ENCODE measurements at regions not wholly inside any gene's neighbourhood (a gene's known extent, or its start where the extent isn't known, plus 50 kb on each side); places are given as distances from the start of the nearest gene placed in this dataset.

DNA sequence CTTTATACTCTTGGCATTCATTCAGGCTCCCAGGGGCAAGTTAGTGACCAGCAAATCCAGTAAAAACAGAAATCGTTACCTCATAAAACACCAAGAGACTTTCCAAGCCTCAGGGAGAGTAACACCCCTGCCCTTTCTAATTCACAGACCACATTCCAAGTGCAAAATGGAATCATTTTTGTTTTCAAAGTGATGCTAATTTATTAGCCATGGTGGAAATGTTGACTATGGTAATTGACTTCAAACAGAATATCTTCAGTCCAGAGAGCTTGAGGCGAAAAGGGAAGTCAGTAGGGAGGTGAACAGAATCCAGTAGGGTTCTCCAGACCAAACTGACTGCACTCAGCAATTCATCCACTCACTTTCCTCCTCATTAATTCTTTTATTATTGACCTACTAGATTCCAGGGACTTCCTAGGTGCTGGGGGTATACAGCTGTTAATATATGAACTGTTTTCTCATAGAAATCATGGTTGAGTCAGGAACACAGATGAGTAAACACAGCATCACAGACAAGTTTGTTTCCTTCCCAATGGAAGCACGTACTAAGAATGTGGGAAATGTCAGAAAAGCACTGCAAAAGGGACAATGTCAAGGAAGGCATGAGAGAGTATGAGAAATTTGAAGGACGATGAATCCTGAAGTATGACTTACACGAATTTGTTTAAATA, 388.5 kb upstream of the C1orf87 start:
- Histone ChIP-seq H3K4me3 (replicated peaks; ENCODE audit: insufficient read depth, low read length) (no peak overlapping the region), H3K27me3 (ENCODE audit: insufficient read depth, poor library complexity, severe bottlenecking) (no peaks in the 10 kb centered on the region), H3K27ac (replicated peaks) (no peak overlapping the region)
- no peak for DNase-seq (ENCODE audit: low read depth in 1 of 2, low spot score in 1 of 2)
- TF ChIP-seq, protein P1, sequence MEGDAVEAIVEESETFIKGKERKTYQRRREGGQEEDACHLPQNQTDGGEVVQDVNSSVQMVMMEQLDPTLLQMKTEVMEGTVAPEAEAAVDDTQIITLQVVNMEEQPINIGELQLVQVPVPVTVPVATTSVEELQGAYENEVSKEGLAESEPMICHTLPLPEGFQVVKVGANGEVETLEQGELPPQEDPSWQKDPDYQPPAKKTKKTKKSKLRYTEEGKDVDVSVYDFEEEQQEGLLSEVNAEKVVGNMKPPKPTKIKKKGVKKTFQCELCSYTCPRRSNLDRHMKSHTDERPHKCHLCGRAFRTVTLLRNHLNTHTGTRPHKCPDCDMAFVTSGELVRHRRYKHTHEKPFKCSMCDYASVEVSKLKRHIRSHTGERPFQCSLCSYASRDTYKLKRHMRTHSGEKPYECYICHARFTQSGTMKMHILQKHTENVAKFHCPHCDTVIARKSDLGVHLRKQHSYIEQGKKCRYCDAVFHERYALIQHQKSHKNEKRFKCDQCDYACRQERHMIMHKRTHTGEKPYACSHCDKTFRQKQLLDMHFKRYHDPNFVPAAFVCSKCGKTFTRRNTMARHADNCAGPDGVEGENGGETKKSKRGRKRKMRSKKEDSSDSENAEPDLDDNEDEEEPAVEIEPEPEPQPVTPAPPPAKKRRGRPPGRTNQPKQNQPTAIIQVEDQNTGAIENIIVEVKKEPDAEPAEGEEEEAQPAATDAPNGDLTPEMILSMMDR (IDR thresholded peaks at IDR 0.05; ENCODE audit: insufficient read depth, low read length): no peak
- TF ChIP-seq GABPA (IDR thresholded peaks at IDR 0.05; ENCODE audit: low read depth) (no peak), SPI1 (IDR thresholded peaks at IDR 0.05; ENCODE audit: borderline replicate concordance, low read depth) (no peak), POLR2AphosphoS5 (IDR thresholded peaks at IDR 0.05; ENCODE audit: low read depth) (no peak)
- TF ChIP-seq, protein P2, sequence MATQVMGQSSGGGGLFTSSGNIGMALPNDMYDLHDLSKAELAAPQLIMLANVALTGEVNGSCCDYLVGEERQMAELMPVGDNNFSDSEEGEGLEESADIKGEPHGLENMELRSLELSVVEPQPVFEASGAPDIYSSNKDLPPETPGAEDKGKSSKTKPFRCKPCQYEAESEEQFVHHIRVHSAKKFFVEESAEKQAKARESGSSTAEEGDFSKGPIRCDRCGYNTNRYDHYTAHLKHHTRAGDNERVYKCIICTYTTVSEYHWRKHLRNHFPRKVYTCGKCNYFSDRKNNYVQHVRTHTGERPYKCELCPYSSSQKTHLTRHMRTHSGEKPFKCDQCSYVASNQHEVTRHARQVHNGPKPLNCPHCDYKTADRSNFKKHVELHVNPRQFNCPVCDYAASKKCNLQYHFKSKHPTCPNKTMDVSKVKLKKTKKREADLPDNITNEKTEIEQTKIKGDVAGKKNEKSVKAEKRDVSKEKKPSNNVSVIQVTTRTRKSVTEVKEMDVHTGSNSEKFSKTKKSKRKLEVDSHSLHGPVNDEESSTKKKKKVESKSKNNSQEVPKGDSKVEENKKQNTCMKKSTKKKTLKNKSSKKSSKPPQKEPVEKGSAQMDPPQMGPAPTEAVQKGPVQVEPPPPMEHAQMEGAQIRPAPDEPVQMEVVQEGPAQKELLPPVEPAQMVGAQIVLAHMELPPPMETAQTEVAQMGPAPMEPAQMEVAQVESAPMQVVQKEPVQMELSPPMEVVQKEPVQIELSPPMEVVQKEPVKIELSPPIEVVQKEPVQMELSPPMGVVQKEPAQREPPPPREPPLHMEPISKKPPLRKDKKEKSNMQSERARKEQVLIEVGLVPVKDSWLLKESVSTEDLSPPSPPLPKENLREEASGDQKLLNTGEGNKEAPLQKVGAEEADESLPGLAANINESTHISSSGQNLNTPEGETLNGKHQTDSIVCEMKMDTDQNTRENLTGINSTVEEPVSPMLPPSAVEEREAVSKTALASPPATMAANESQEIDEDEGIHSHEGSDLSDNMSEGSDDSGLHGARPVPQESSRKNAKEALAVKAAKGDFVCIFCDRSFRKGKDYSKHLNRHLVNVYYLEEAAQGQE (IDR thresholded peaks at IDR 0.05; ENCODE audit: insufficient replicate concordance, low read depth): no peak

DNA sequence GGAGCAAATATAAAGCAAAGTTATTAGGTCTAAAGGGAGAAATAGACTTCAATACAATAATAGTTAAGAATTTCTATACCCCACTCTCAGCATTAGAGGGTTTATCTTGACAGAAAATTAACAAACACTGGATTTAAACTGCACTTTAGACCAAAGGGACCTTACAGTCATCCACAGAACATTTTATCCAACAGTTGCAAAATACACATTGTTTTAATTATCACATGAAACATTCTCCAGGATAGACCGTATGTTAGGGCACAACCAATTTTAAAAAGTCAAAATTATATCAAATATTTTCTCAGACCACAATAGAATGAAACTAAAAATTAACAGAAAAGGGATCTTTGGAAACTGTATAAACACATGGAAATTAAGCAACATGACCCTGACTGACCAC, 384.5 kb upstream of the C1orf87 start:
- DNase-seq (ENCODE audit: low read depth in 1 of 2, low spot score in 1 of 2): no peak
- TF ChIP-seq, protein P2 (IDR thresholded peaks at IDR 0.05; ENCODE audit: insufficient replicate concordance, low read depth): no peak
- no peak for TF ChIP-seq POLR2AphosphoS5 (IDR thresholded peaks at IDR 0.05; ENCODE audit: low read depth)
- TF ChIP-seq GABPA (IDR thresholded peaks at IDR 0.05; ENCODE audit: low read depth): no peak
- no peak for TF ChIP-seq SPI1 (IDR thresholded peaks at IDR 0.05; ENCODE audit: borderline replicate concordance, low read depth)
- TF ChIP-seq, protein P1 (IDR thresholded peaks at IDR 0.05; ENCODE audit: insufficient read depth, low read length): no peak
- Histone ChIP-seq H3K27me3 (ENCODE audit: insufficient read depth, poor library complexity, severe bottlenecking) (no peaks in the 10 kb centered on the region), H3K4me3 (replicated peaks; ENCODE audit: insufficient read depth, low read length) (no peak overlapping the region), H3K27ac (replicated peaks) (no peak overlapping the region)

DNA sequence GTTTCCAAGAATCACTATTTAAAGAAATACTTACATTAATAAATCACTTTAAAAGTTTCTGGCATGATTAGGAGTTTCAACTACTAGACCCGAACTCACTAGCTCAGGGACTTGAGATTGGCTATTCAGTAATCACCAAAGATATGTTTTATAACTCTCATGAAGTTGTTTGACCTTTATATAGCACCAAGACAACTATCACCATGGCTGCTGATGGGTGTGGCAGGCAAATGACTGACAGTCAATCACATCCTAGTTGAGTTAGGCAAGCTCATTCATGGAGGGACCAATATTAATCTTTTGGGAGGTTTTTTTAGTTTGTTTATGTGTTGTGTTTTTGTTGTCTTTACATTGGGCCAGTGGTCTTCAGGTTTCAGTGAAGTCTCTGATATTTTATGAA, 376.3 kb upstream of the C1orf87 start:
- H3K27ac ChIP-seq (replicated peaks): no peak overlapping the region
- H3K27me3 ChIP-seq (ENCODE audit: insufficient read depth, poor library complexity, severe bottlenecking): no peaks in the 10 kb centered on the region
- TF ChIP-seq POLR2AphosphoS5 (IDR thresholded peaks at IDR 0.05; ENCODE audit: low read depth): no peak
- no peak for TF ChIP-seq SPI1 (IDR thresholded peaks at IDR 0.05; ENCODE audit: borderline replicate concordance, low read depth)
- TF ChIP-seq, protein P1 (IDR thresholded peaks at IDR 0.05; ENCODE audit: insufficient read depth, low read length): no peak
- TF ChIP-seq GABPA (IDR thresholded peaks at IDR 0.05; ENCODE audit: low read depth): no peak
- TF ChIP-seq, protein P2 (IDR thresholded peaks at IDR 0.05; ENCODE audit: insufficient replicate concordance, low read depth): no peak
- H3K4me3 ChIP-seq (replicated peaks; ENCODE audit: insufficient read depth, low read length): no peak overlapping the region
- no peak for DNase-seq (ENCODE audit: low read depth in 1 of 2, low spot score in 1 of 2)

All from HL-60 (cell line).